T-cell (primary cell): ENCODE measurements at regions not wholly inside any gene's neighbourhood (a gene's known extent, or its start where the extent isn't known, plus 50 kb on each side); places are given as distances from the start of the nearest gene placed in this dataset.

Source experiments
- ATAC-seq, 4 experiments: fragments of 200-7000 bp in 3 of 4; fragments of 150-1000 bp in 1 of 4; cut with Tn5 transposase; replicated peaks in 1 of 4; 1 replicate in 3 of 4; 2 replicates in 1 of 4; pipeline ENCODE4 v1.10.0; 2021; ENCODE audit warnings: moderate library complexity in 3 of 4, mild to moderate bottlenecking in 2 of 4, moderate number of reproducible peaks in 1 of 4
- CTCF ChIA-PET, 2 donors: fragments of 300-600 bp; sonication (Branson Sonifier 250); formaldehyde crosslinking; loops; one replicate each; lab custom pipeline; 2022; ENCODE audit warnings: antibody characterized with exemption in 2 of 2; lab: Charles Lee
- POLR2A ChIA-PET, 2 donors: fragments of 300-600 bp; sonication (Branson Sonifier 250); formaldehyde crosslinking; loops; one replicate each; lab custom pipeline; 2022; ENCODE audit warnings: antibody characterized with exemption in 2 of 2; lab: Charles Lee
- DNase-seq, 35 experiments: peaks; one replicate each; pipeline versions ENCODE4 v3.0.0 to v3.0.0-alpha.2; 2013 to 2023
- H3K27ac ChIP-seq: one replicate; pipeline ENCODE4 v1.5.1; 2013; ENCODE audit warnings: low read length
- H3K27me3 ChIP-seq, 2 experiments: replicated peaks in 1 of 2; 1 replicate in 1 of 2; 2 replicates in 1 of 2; pipeline versions ENCODE4 v1.6.1 to v1.7.0; 2013; ENCODE audit warnings: low read length in 1 of 2, mixed read lengths in 1 of 2; ENCODE audit not compliant: control insufficient read depth in 2 of 2, insufficient read depth in 2 of 2; ENCODE audit errors: extremely low read depth in 1 of 2
- H3K36me3 ChIP-seq, 2 donors: 1 replicate in 1 of 2; 2 replicates in 1 of 2; pipeline versions ENCODE4 v1.6.1 to v1.7.0; 2013; ENCODE audit warnings: low read length in 1 of 2; ENCODE audit not compliant: control insufficient read depth in 2 of 2, insufficient read depth in 1 of 2; ENCODE audit errors: extremely low read depth in 1 of 2
- H3K4me1 ChIP-seq, 2 experiments: 1 replicate in 1 of 2; 2 replicates in 1 of 2; pipeline versions ENCODE4 v1.6.1 to v1.7.0; 2013; ENCODE audit warnings: low read length in 2 of 2, mixed read lengths in 1 of 2; ENCODE audit not compliant: insufficient read depth in 2 of 2, control insufficient read depth in 1 of 2; ENCODE audit errors: extremely low read depth in 1 of 2
- H3K4me3 ChIP-seq, 2 donors: 1 replicate in 1 of 2; 2 replicates in 1 of 2; pipeline versions ENCODE4 v1.5.1 to v1.7.0; 2013; ENCODE audit warnings: mild to moderate bottlenecking in 2 of 2, low read length in 1 of 2, moderate library complexity in 1 of 2; ENCODE audit not compliant: control insufficient read depth in 1 of 2; ENCODE audit errors: extremely low read depth in 1 of 2
- H3K9me3 ChIP-seq: 2 replicates; pipeline ENCODE4 v1.7.0; 2013
- H3K27ac Mint-ChIP-seq, 2 donors: one replicate each; pipeline ENCODE4 v1.8.0; 2020 to 2021; ENCODE audit warnings: mild to moderate bottlenecking in 2 of 2, mixed read lengths in 2 of 2
- H3K27me3 Mint-ChIP-seq, 2 donors: one replicate each; pipeline ENCODE4 v1.8.0; 2021 to 2022; ENCODE audit warnings: mixed read lengths in 2 of 2
- H3K36me3 Mint-ChIP-seq: one replicate; pipeline ENCODE4 v1.8.0; 2021; ENCODE audit warnings: mixed read lengths
- H3K4me1 Mint-ChIP-seq, 3 donors: one replicate each; pipeline ENCODE4 v1.8.0; 2020 to 2022; ENCODE audit warnings: mixed read lengths in 3 of 3, mild to moderate bottlenecking in 1 of 3
- H3K4me3 Mint-ChIP-seq, 3 donors: one replicate each; pipeline ENCODE4 v1.8.0; 2020 to 2022; ENCODE audit warnings: mild to moderate bottlenecking in 3 of 3, mixed read lengths in 3 of 3, moderate library complexity in 3 of 3
- H3K9me3 Mint-ChIP-seq, 3 donors: one replicate each; pipeline ENCODE4 v1.8.0; 2020 to 2022; ENCODE audit warnings: mixed read lengths in 3 of 3
- WGBS: methylation state at CpG from one replicate; pipeline ENCODE4 v1.1.5; 2013; ENCODE audit warnings: missing lambda C conversion rate; ENCODE audit not compliant: insufficient coverage; 5-methylcytosine and 5-hydroxymethylcytosine counted together

- Mint-ChIP-seq H3K27ac (no peak overlapping the region), H3K4me1 (no peaks in the 10 kb centered on the region), H3K36me3 (no peaks in the 10 kb centered on the region), H3K9me3 (peaks cover 2 to 9% (median 4%) of the 10 kb centered on the region in 3 donors), H3K27me3 (no peaks in the 10 kb centered on the region), H3K4me3 (no peak overlapping the region)
- no CpG with 5 or more reads among the region's 1 CpG for WGBS
- DNase-seq (no peak), ATAC-seq (no peak)
- Histone ChIP-seq H3K4me3 (no peak overlapping the region), H3K27ac (no peak overlapping the region), H3K9me3 (no peaks in the 10 kb centered on the region), H3K27me3 (no peaks in the 10 kb centered on the region), H3K4me1 (no peaks in the 10 kb centered on the region), H3K36me3 (no peaks in the 10 kb centered on the region)
- POLR2A ChIA-PET: no interaction called here
- CTCF ChIA-PET: no interaction called here
Measured at GRCh38 chr5:117302473-117302872, 727.9 kb upstream of the SEMA6A start.

GRCh38 chr5:117299936-117300328 lies 725.3 kb upstream of the SEMA6A start:
- no peaks in the 10 kb centered on the region for H3K9me3 ChIP-seq
- Mint-ChIP-seq H3K36me3 (no peaks in the 10 kb centered on the region), H3K4me1 (no peaks in the 10 kb centered on the region), H3K27me3 (no peaks in the 10 kb centered on the region), H3K4me3 (no peak overlapping the region), H3K9me3 (peaks cover 4 to 15% (median 13%) of the 10 kb centered on the region in 3 donors), H3K27ac (no peak overlapping the region)
- H3K27me3 ChIP-seq: no peaks in the 10 kb centered on the region
- CTCF ChIA-PET: no interaction called here
- no peaks in the 10 kb centered on the region for H3K36me3 ChIP-seq
- WGBS: no CpG with 5 or more reads among the region's 3 CpGs
- no peaks in the 10 kb centered on the region for H3K4me1 ChIP-seq
- POLR2A ChIA-PET: no interaction called here
- no peak overlapping the region for H3K4me3 ChIP-seq
- DNase-seq (no peak), ATAC-seq (no peak)
- H3K27ac ChIP-seq: no peak overlapping the region

GRCh38 chr5:117299224-117299935 lies 724.8 kb upstream of the SEMA6A start:
- peaks cover 4 to 15% (median 14%) of the 10 kb centered on the region in 3 donors for H3K9me3 Mint-ChIP-seq
- ChIA-PET POLR2A (no interaction called here), CTCF (no interaction called here)
- Histone ChIP-seq H3K4me1 (no peaks in the 10 kb centered on the region), H3K36me3 (no peaks in the 10 kb centered on the region), H3K27me3 (no peaks in the 10 kb centered on the region), H3K27ac (no peak overlapping the region), H3K9me3 (no peaks in the 10 kb centered on the region), H3K4me3 (no peak overlapping the region)
- H3K4me1 Mint-ChIP-seq: no peaks in the 10 kb centered on the region
- no peak for DNase-seq
- 60% methylated on average over 1 of the region's 5 CpGs for WGBS
- H3K27me3 Mint-ChIP-seq: no peaks in the 10 kb centered on the region
- H3K4me3 Mint-ChIP-seq: no peak overlapping the region
- H3K27ac Mint-ChIP-seq: no peak overlapping the region
- no peaks in the 10 kb centered on the region for H3K36me3 Mint-ChIP-seq
- no peak for ATAC-seq

- no CpG with 5 or more reads among the region's 2 CpGs for WGBS
- CTCF ChIA-PET: no interaction called here
- no peak overlapping the region for H3K27ac ChIP-seq
Measured at GRCh38 chr5:117296872-117297271, 722.2 kb upstream of the SEMA6A start.

GRCh38 chr5:117295941-117296340 lies 721.3 kb upstream of the SEMA6A start:
- Histone ChIP-seq H3K4me3 (no peak overlapping the region), H3K9me3 (no peaks in the 10 kb centered on the region), H3K27ac (no peak overlapping the region), H3K4me1 (no peaks in the 10 kb centered on the region), H3K36me3 (no peaks in the 10 kb centered on the region), H3K27me3 (no peaks in the 10 kb centered on the region)
- CTCF ChIA-PET: no interaction called here
- ATAC-seq: no peak
- POLR2A ChIA-PET: no interaction called here
- DNase-seq: no peak
- no peaks in the 10 kb centered on the region for H3K36me3 Mint-ChIP-seq
- no peaks in the 10 kb centered on the region for H3K4me1 Mint-ChIP-seq
- peaks cover 12 to 19% (median 13%) of the 10 kb centered on the region in 3 donors for H3K9me3 Mint-ChIP-seq
- no peaks in the 10 kb centered on the region for H3K27me3 Mint-ChIP-seq
- H3K27ac Mint-ChIP-seq: no peak overlapping the region
- no peak overlapping the region for H3K4me3 Mint-ChIP-seq
- WGBS: no CpG with 5 or more reads among the region's 1 CpG

More at GRCh38 chr5:117296872-117297271, 722.2 kb upstream of the SEMA6A start:
- ATAC-seq (no peak), DNase-seq (no peak)
- H3K36me3 ChIP-seq: no peaks in the 10 kb centered on the region
- H3K36me3 Mint-ChIP-seq: no peaks in the 10 kb centered on the region
- H3K4me3 ChIP-seq: no peak overlapping the region
- no peak overlapping the region for H3K27ac Mint-ChIP-seq
- no peaks in the 10 kb centered on the region for H3K27me3 ChIP-seq
- no peaks in the 10 kb centered on the region for H3K27me3 Mint-ChIP-seq
- no peak overlapping the region for H3K4me3 Mint-ChIP-seq
- no peaks in the 10 kb centered on the region for H3K9me3 ChIP-seq
- H3K4me1 ChIP-seq: no peaks in the 10 kb centered on the region
- H3K4me1 Mint-ChIP-seq: no peaks in the 10 kb centered on the region
- peaks cover 12 to 19% (median 13%) of the 10 kb centered on the region in 3 donors for H3K9me3 Mint-ChIP-seq
- POLR2A ChIA-PET: no interaction called here

- H3K4me3 ChIP-seq: no peak overlapping the region
- no CpG with 5 or more reads among the region's 1 CpG for WGBS
- DNase-seq (no peak), ATAC-seq (no peak)
- no peak overlapping the region for H3K27ac ChIP-seq
- H3K9me3 ChIP-seq: no peaks in the 10 kb centered on the region
- Mint-ChIP-seq H3K27me3 (no peaks in the 10 kb centered on the region), H3K4me3 (no peak overlapping the region), H3K36me3 (no peaks in the 10 kb centered on the region), H3K4me1 (no peaks in the 10 kb centered on the region), H3K27ac (no peak overlapping the region), H3K9me3 (peaks cover 0 to 3% (median 0%) of the 10 kb centered on the region in 3 donors)
- H3K4me1 ChIP-seq: no peaks in the 10 kb centered on the region
- no peaks in the 10 kb centered on the region for H3K27me3 ChIP-seq
- POLR2A ChIA-PET: no interaction called here
- CTCF ChIA-PET: no interaction called here
- no peaks in the 10 kb centered on the region for H3K36me3 ChIP-seq
Measured at GRCh38 chr5:117286813-117287212, 712.2 kb upstream of the SEMA6A start.
